ENCODE measurements at regions not wholly inside any gene's neighbourhood (a gene's known extent, or its start where the extent isn't known, plus 50 kb on each side); places are given as distances from the start of the nearest gene placed in this dataset.

DNA sequence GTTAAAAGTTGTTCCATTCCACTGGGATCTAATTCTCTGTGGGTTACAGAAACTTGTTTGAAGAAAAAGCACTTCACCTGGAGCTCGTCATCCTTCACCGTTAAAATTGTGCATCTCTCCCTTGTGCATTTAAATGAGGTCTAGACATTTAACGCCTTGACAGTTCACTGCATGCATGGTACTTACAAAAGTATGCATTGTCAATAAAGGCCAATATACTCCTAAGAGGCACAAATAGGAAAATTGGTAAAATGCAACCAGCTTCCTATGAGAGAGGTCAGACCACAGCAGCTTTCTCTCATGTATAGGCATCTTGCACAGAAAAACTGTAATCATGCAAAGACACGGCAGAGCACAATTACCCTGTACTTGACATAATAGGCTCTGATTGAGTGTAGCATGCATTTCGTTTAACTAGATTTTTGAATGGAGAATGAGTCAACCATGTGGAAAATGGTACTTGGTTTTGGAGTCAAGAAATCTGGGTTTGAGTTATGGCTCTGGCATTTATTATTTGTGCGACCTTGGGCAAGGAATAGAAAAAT lies 378.5 kb downstream of the RFPL4B start:
- in situ Hi-C loops (cut with HindIII; ENCODE audit: low sequenced_read_pairs): no loop called here
- no peak for DNase-seq (ENCODE audit: low read depth)
- H3K4me3 ChIP-seq (ENCODE audit: low read depth, low read length): no peak overlapping the region
- TF ChIP-seq, protein P1, sequence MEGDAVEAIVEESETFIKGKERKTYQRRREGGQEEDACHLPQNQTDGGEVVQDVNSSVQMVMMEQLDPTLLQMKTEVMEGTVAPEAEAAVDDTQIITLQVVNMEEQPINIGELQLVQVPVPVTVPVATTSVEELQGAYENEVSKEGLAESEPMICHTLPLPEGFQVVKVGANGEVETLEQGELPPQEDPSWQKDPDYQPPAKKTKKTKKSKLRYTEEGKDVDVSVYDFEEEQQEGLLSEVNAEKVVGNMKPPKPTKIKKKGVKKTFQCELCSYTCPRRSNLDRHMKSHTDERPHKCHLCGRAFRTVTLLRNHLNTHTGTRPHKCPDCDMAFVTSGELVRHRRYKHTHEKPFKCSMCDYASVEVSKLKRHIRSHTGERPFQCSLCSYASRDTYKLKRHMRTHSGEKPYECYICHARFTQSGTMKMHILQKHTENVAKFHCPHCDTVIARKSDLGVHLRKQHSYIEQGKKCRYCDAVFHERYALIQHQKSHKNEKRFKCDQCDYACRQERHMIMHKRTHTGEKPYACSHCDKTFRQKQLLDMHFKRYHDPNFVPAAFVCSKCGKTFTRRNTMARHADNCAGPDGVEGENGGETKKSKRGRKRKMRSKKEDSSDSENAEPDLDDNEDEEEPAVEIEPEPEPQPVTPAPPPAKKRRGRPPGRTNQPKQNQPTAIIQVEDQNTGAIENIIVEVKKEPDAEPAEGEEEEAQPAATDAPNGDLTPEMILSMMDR (IDR thresholded peaks at IDR 0.05; ENCODE audit: low read depth, low read length, missing control alignments): no peak

GRCh38 chr6:112735129-112735528 lies 388.0 kb downstream of the RFPL4B start:
- DNase-seq (ENCODE audit: low read depth): no peak
- in situ Hi-C loops (cut with HindIII; ENCODE audit: low sequenced_read_pairs): no loop called here
- TF ChIP-seq, protein P1 (IDR thresholded peaks at IDR 0.05; ENCODE audit: low read depth, low read length, missing control alignments): no peak
- no peak overlapping the region for H3K4me3 ChIP-seq (ENCODE audit: low read depth, low read length)

- no peak for DNase-seq (ENCODE audit: low read depth)
- H3K4me3 ChIP-seq (ENCODE audit: low read depth, low read length): no peak overlapping the region
- TF ChIP-seq, protein P1 (IDR thresholded peaks at IDR 0.05; ENCODE audit: low read depth, low read length, missing control alignments): no peak
- in situ Hi-C loops (cut with HindIII; ENCODE audit: low sequenced_read_pairs): no loop called here
Observed at GRCh38 chr6:112739766-112740165, 392.6 kb downstream of the RFPL4B start.

DNA sequence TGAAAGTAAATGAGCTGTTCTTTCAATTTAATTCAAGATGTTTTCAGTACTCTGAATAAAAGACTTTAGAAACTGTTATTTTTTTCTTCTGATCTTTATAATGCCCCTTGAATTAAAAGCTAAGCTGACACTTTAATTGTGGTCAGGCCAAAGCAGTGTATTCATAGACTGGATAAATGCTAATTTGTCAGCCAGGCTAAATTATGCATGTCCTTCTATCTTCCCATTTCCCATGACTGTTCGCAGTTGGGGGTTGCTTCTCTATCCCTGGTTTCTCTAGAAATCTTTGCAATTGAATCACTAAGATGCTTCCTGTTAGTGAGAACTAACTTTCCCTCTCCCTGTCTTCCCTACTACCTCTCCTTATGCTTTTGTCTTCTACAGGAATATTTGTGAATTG lies 396.2 kb downstream of the RFPL4B start:
- H3K4me3 ChIP-seq (ENCODE audit: low read depth, low read length): no peak overlapping the region
- TF ChIP-seq, protein P1 (IDR thresholded peaks at IDR 0.05; ENCODE audit: low read depth, low read length, missing control alignments): no peak
- no peak for DNase-seq (ENCODE audit: low read depth)
- in situ Hi-C loops (cut with HindIII; ENCODE audit: low sequenced_read_pairs): no loop called here

DNA sequence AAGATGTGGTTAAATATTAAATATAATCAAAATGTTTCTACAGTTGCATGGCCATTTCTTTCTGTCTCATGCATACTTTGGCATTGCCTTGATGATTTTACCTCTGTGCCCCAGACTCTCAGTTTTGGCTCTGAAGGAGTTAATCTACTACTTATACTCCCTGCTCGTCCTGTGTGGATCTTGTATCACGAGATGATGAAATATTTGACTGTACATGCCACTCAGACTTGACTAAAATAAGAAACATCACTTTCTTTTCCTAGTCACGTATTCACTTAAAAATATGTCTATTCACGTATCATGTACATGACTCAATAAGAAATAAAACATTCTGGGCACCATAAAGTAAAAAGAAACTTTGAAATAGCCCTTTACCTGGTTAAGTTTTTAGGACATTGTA lies 397.7 kb downstream of the RFPL4B start:
- DNase-seq (ENCODE audit: low read depth): no peak
- TF ChIP-seq, protein P1 (IDR thresholded peaks at IDR 0.05; ENCODE audit: low read depth, low read length, missing control alignments): no peak
- in situ Hi-C loops (cut with HindIII; ENCODE audit: low sequenced_read_pairs): no loop called here
- H3K4me3 ChIP-seq (ENCODE audit: low read depth, low read length): no peak overlapping the region

GRCh38 chr6:112745765-112746164 lies 398.6 kb downstream of the RFPL4B start:
- DNase-seq (ENCODE audit: low read depth): no peak
- TF ChIP-seq, protein P1 (IDR thresholded peaks at IDR 0.05; ENCODE audit: low read depth, low read length, missing control alignments): no peak
- H3K4me3 ChIP-seq (ENCODE audit: low read depth, low read length): no peak overlapping the region
- in situ Hi-C loops (cut with HindIII; ENCODE audit: low sequenced_read_pairs): no loop called here

DNA sequence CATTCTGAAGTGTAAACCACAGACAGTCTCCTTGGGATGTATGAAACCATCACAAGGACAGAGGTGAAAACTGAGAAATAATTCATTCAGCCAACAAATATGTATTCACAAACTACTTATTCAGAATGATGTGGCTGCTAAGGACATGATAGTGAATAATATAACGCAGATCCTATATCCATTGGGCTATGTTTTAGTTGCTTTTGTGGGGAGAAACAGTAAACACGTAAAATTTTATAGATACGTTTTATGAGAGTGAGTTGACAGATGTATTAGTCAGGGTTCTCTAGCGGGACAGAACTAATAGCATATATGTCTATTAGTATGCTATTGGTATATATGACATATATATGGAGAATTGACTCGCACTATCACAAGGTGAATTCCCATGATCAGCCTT lies 402.5 kb downstream of the RFPL4B start:
- in situ Hi-C loops (cut with HindIII; ENCODE audit: low sequenced_read_pairs): no loop called here
- TF ChIP-seq, protein P1 (IDR thresholded peaks at IDR 0.05; ENCODE audit: low read depth, low read length, missing control alignments): no peak

More for the DNA sequence above, 402.5 kb downstream of the RFPL4B start:
- no peak overlapping the region for H3K4me3 ChIP-seq (ENCODE audit: low read depth, low read length)
- DNase-seq (ENCODE audit: low read depth): no peak

Measured in astrocyte of the cerebellum (primary cell).